NCI-H2171 (cell line): ENCODE measurements at regions not wholly inside any gene's neighbourhood (a gene's known extent, or its start where the extent isn't known, plus 50 kb on each side); places are given as distances from the start of the nearest gene placed in this dataset.
"Not testable (repeated sequence)": the region's sequence is repeated elsewhere in the genome, so short reads cannot be mapped to it uniquely, and the experiment has no call there.

Experiments
- DNase-seq: peaks from one replicate; lab custom pipeline; 2025; lab: John Stamatoyannopoulos, UW

- DNase-seq: no peak
Observed at GRCh38 chr21:35199733-35200015, 150.6 kb upstream of the RUNX1 start.

- DNase-seq: no peak
Observed at GRCh38 chr21:35198982-35199732, 150.1 kb upstream of the RUNX1 start.

GRCh38 chr21:35198565-35198964 lies 149.5 kb upstream of the RUNX1 start:
- DNase-seq: no peak

GRCh38 chr21:35197992-35198431 lies 148.9 kb upstream of the RUNX1 start:
- DNase-seq: no peak

- no peak for DNase-seq
Observed at GRCh38 chr21:35197191-35197590, 148.1 kb upstream of the RUNX1 start.

GRCh38 chr21:35196128-35196527 lies 147.0 kb upstream of the RUNX1 start:
- no peak for DNase-seq

- DNase-seq: no peak
Observed at GRCh38 chr21:35195232-35195631, 146.1 kb upstream of the RUNX1 start.

GRCh38 chr21:35191754-35192153 lies 142.7 kb upstream of the RUNX1 start:
- no peak for DNase-seq

GRCh38 chr21:35191128-35191527 lies 142.0 kb upstream of the RUNX1 start:
- no peak for DNase-seq

GRCh38 chr21:35190201-35190701 lies 141.1 kb upstream of the RUNX1 start:
- no peak for DNase-seq

GRCh38 chr21:35189077-35189863 lies 140.2 kb upstream of the RUNX1 start:
- DNase-seq: no peak

- not testable (repeated sequence) for DNase-seq
Observed at GRCh38 chr21:35183389-35183788, 134.3 kb upstream of the RUNX1 start.

- no peak for DNase-seq
Observed at GRCh38 chr21:35179990-35180540, 131.0 kb upstream of the RUNX1 start.

GRCh38 chr21:35178827-35179226 lies 129.7 kb upstream of the RUNX1 start:
- DNase-seq: no peak

- DNase-seq: no peak
Observed at GRCh38 chr21:35178098-35178497, 129.0 kb upstream of the RUNX1 start.

- no peak for DNase-seq
Observed at GRCh38 chr21:35172231-35172630, 123.1 kb upstream of the RUNX1 start.

GRCh38 chr21:35171385-35171784 lies 122.3 kb upstream of the RUNX1 start:
- DNase-seq: no peak

- DNase-seq: no peak
Observed at GRCh38 chr21:35170818-35171217, 121.7 kb upstream of the RUNX1 start.

- DNase-seq: no peak
Observed at GRCh38 chr21:35170244-35170643, 121.1 kb upstream of the RUNX1 start.

GRCh38 chr21:35169574-35169973 lies 120.5 kb upstream of the RUNX1 start:
- no peak for DNase-seq

GRCh38 chr21:35168735-35169134 lies 119.6 kb upstream of the RUNX1 start:
- DNase-seq: no peak

- DNase-seq: no peak
Observed at GRCh38 chr21:35164971-35165483, 115.9 kb upstream of the RUNX1 start.

GRCh38 chr21:35164380-35164779 lies 115.3 kb upstream of the RUNX1 start:
- DNase-seq: no peak
